H7 (cell line): ENCODE measurements at regions not wholly inside any gene's neighbourhood (a gene's known extent, or its start where the extent isn't known, plus 50 kb on each side); places are given as distances from the start of the nearest gene placed in this dataset.
"Not testable (repeated sequence)": the region's sequence is repeated elsewhere in the genome, so short reads cannot be mapped to it uniquely, and the experiment has no call there.

ENCODE experiments used
- DNase-seq: peaks from one replicate; pipeline ENCODE4 v3.0.0; 2012
- H3K27me3 ChIP-seq: 2 replicates; pipeline ENCODE4 v1.6.0; 2011; ENCODE audit warnings: mild to moderate bottlenecking, low read length; ENCODE audit not compliant: control insufficient read depth, insufficient read depth
- H3K36me3 ChIP-seq: replicated peaks from 2 replicates; pipeline ENCODE4 v1.5.1; 2011; ENCODE audit warnings: low read length; ENCODE audit not compliant: control insufficient read depth, insufficient read depth
- H3K4me3 ChIP-seq: 2 replicates; pipeline ENCODE4 v1.5.1; 2011; ENCODE audit warnings: low read depth, mild to moderate bottlenecking, control low read depth, low read length, moderate library complexity; ENCODE audit not compliant: insufficient read depth

DNA sequence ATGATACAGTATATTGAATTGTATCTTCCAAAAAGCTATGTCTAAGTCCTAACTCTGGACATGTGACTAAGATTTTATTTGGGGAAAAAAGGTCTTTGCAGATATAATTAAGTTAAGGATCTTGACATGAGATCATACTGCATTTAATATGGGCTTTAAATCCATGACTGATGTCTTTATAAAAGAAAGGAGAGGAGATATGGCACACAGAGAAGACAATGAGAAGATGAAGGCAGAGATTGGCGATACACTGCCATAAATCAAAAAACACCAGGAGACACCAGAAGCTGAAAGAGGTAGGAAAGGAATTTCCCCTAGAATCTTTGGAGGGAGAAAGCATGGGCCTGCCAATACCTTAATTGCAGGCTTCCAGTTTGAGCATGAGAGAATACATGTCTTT lies 1450.2 kb downstream of the HACE1 start:
- no peaks in the 10 kb centered on the region for H3K27me3 ChIP-seq
- H3K4me3 ChIP-seq = no peak overlapping the region
- DNase-seq = no peak
- H3K36me3 ChIP-seq = no peaks in the 10 kb centered on the region

DNA sequence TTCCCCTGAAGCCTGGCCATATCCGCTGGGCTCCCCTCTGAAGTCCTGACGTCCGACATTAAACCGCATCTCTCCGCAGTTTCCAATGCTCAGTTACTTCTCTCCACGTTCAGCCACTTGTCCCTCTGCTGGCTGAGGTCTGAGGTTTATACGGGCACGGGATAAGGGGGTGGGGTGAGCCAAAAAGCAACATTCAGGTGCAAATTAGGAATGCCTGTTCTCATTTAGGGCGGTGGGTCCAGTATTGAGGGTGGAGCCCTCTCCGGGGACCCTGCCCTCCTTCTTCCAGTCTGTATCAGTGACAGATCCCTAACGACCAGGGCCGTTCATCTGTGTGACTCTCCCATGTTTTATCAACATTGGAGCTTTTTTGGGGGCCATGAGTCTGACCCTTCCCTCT lies 1454.4 kb downstream of the HACE1 start:
- H3K36me3 ChIP-seq = no peaks in the 10 kb centered on the region
- peak overlapping the region; percentile 34; the same call in 1 of the 2 replicates for H3K4me3 ChIP-seq
- H3K27me3 ChIP-seq = no peaks in the 10 kb centered on the region
- no peak for DNase-seq

DNA sequence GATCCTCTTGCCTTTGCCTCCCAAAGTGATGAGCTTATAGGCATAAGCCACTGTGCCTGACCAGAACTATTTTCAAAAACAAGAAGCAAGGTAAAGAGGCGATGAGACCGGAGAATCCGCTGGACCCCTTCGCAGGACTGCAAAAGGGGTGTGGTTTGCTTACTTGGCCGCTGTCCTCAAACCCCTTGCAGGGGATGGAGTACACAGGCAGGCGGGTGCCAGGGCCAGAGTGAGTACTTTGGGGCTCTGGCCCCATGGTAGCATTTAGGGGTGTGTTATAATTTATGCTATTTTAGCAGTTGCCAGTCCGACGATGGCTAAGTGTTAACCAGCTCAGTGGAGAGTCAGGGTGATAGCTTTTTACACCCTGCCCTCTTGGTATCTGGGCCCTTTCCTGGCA lies 1454.9 kb downstream of the HACE1 start:
- DNase-seq = no peak
- H3K36me3 ChIP-seq = no peaks in the 10 kb centered on the region
- no peaks in the 10 kb centered on the region for H3K27me3 ChIP-seq
- peak overlapping the region; percentile 34; the same call in 1 of the 2 replicates for H3K4me3 ChIP-seq

DNA sequence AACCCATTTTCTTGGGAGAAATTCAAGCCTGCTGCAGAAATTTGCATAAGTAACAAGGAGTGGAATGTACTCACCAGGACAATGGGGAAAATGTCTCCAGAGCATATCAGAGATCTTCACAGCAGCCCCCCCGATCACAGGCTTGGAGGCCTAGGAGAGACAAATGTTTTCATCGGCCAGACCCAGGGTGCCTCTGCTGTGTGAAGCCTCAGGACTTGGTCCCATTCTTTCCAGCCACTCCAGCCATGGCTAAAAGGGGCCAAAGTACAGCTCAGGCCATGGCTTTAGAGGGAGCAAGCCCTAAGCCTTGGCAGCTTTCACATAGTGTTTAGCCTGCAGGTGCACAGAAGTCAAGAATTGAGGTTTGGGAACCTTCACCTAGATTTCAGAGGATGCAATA lies 1463.0 kb downstream of the HACE1 start:
- Histone ChIP-seq H3K27me3 (no peaks in the 10 kb centered on the region), H3K4me3 (no peak overlapping the region), H3K36me3 (no peaks in the 10 kb centered on the region)
- no peak for DNase-seq

DNA sequence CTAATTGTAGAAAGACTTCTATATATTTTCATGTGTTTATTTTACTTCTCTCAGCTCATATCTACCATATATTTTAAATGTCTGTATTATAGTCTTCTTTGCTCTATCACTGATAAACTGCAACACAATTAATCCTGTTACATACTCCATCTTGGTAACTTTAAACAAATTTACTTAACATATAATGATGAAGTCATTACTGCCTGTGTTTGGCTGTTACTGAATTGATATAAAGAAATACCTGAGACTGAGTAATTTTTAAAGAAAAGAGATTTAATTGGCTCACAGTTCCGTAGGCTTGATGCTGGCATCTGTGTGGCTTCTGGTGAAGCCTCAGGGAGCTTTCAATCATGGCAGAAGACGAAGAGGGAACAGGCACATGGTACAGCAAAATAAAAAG lies 1480.4 kb downstream of the HACE1 start:
- DNase-seq = no peak
- Histone ChIP-seq H3K27me3 (no peaks in the 10 kb centered on the region), H3K36me3 (no peaks in the 10 kb centered on the region), H3K4me3 (no peak overlapping the region)

DNA sequence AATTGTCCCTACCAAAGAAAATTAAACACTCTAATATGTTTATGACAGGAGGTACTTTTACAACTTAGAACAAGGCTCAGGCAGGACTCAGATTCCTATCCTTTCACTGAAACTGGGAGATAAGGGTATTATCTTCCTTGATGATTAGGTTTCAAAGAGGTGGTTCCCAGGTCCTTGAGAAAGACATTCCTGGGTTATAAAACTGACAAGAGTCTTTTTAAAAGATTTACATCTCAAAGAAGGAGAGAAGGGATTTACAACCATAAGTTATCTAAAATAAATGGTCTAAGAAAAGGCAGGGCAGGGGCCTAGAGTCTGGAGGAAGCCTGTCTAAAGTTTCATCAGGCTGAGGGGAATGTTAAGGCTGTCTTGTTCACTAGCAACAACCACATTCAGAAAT lies 1492.5 kb downstream of the HACE1 start:
- no peak for DNase-seq
- no peaks in the 10 kb centered on the region for H3K27me3 ChIP-seq
- H3K36me3 ChIP-seq = no peaks in the 10 kb centered on the region
- H3K4me3 ChIP-seq = no peak overlapping the region

DNA sequence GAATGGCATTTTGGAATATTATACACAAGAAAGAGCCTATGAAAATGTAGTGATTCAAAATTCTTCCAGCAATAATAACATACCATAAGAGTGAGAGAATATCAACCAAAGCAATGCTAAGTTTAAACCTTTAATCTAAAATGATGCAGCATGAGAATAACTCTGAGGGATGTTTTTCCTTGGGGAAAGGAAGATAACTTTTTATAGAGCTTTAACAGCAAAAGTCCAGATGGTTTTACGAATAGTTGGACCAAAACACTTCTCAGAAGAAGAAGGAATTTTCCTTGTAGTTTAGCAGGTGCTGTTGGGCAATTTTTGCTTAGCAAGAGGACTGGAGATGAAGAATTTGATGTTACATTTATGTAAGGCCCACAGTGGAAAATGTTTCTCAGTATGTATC lies 1503.2 kb downstream of the HACE1 start:
- Histone ChIP-seq H3K36me3 (no peaks in the 10 kb centered on the region), H3K4me3 (no peak overlapping the region), H3K27me3 (no peaks in the 10 kb centered on the region)
- DNase-seq = no peak

DNA sequence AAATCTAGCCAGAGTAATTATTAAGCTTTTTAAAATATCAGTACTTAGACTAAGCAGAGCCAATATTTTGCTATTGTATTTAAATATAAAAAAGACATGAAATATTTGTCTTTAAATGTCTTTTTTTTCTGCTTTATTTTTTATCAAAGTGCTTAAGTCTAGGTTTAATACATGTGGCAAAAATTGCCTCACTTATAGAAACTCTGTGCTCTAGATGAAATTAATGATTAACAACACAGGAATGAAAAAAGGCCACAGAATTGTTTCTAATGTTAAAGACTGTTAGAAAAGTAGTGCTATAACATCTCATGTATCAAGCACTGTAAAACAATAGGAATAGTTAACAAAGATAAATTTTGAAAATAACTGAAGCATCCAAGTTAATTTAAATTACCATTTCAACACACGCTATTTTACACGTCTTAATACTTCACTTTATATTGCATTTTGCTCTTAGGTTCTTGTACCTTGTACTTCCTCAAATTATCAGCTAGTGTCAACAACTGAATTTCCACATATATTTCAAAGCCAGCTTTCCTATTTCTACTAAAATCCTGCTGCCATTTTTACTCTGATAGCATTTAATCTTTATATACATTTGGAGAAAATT lies 1515.1 kb downstream of the HACE1 start:
- H3K4me3 ChIP-seq = no peak overlapping the region
- DNase-seq = no peak
- H3K36me3 ChIP-seq = no peaks in the 10 kb centered on the region
- no peaks in the 10 kb centered on the region for H3K27me3 ChIP-seq

DNA sequence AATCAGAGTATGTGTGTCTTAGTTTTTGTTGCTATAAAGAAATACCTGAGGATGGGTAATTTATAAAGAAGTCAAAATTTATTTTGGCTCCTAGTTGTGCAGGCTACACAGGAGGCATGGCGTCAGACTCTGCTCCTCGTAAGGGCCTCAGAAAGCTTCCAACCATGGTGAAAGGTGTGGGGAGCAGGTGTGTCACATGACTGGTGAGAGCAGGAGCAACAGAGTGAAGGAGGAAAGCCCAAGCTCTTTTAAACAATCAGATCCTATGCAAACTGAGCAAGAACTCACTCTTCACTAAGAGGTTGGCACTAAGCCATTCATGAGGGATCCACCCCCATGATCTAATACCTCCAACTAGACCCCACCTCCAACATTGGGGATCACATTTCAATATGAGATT lies 1524.3 kb downstream of the HACE1 start:
- DNase-seq = no peak
- Histone ChIP-seq H3K4me3 (no peak overlapping the region), H3K36me3 (no peaks in the 10 kb centered on the region), H3K27me3 (no peaks in the 10 kb centered on the region)

DNA sequence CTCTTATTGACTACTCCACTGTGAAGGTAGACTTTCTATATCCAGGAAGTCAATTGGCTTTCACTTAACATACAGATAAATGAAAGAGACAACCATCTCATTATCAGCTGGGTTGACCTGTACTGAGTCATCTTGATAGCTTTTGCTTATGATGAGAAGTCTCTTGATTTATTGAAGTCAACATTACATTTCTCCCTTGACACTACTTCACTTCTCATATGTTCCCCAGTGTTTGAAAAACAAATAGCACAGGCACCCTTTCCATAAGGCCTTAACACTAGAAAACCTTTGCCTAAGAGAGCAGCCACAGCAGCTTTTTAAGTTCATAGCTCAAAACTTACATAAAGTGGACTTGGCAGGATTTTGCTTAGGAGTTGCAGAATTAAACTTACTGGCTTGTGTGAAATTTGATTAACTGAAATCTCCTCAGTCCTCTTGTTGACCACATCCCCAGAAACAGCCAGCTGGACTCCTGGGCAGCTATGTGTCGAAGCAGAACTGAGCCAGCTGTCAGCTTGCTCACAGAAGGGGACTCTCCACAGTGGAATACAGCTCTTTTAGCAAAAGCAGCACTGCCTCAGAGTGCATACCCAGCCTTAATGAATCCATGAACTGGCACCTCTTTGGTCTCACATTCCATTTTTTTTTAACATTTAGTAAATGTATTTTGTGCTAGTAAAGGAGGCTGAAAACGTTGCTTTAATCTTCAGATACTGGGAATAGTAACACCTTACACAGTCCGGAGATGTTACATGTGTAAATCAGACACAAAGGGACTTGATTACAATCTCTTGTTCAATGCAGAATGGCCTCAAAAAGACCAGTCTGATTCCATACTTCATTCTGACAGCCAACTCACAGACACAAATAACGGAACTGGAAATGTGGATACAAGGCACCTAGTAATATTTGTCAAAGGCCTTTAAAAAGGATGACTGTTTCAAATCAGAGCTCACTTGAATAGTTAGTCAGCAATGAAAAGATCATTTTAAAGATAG lies 1532.7 kb downstream of the HACE1 start:
- no peak for DNase-seq
- no peaks in the 10 kb centered on the region for H3K36me3 ChIP-seq
- no peaks in the 10 kb centered on the region for H3K27me3 ChIP-seq
- H3K4me3 ChIP-seq = no peak overlapping the region

DNA sequence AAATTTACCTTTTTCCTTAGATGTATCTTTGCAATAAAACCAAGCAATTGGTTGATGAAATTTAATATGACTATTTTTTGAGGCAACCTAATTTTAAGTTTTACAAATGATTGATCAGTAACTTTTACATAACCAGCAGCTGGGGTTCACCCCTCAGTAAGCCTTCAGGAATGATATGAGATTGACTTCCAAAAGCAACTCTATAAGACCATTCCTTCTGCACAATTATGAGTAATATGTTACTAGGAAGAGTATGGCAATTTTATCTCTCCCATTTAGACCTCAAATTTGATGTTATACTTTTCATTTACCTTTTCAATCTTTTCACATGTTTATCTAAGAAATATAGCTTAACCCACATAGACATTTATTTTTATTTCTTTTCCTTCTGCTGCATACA lies 1546.3 kb downstream of the HACE1 start:
- Histone ChIP-seq H3K4me3 (no peak overlapping the region), H3K27me3 (no peaks in the 10 kb centered on the region), H3K36me3 (no peaks in the 10 kb centered on the region)
- DNase-seq = no peak

DNA sequence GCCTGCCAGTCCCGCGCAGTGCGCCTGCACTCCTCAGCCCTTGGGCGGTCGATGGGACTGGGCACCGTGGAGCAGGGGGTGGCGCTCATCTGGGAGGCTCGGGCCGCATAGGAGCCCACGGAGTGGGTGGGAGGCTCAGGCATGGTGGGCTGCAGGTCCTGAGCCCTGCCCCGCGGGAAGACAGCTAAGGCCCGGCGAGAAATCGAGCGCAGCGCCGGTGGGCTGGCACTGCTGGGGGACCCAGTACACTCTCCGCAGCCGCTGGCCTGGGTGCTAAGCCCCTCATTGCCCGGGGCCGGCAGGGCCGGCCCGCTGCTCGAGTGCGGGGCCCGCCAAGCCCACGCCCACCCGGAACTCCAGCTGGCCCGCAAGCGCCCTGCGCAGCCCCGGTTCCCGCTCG lies 1565.3 kb downstream of the HACE1 start:
- not testable (repeated sequence) for DNase-seq, H3K36me3 ChIP-seq, H3K27me3 ChIP-seq, H3K4me3 ChIP-seq

DNA sequence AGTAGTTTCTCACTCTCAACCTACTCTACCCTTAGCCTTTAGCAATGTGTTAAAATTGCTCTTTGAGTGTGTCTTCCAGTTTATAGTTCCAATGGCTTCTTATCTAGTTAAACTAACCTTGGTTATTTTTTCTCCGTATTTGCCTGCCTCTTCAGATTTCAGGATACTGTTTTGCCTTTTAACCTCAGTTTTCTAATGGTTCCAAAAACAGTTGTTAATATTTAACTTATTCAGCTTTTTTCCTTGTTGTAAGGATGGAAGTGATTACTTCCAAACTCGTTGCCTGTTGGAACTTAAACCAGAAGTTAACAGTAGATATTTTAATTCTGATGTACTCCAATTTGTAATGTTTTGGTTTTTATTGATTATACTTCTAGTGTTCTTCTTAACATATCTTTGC lies 1574.9 kb downstream of the HACE1 start:
- no peaks in the 10 kb centered on the region for H3K36me3 ChIP-seq
- DNase-seq = no peak
- H3K4me3 ChIP-seq = no peak overlapping the region
- H3K27me3 ChIP-seq = no peaks in the 10 kb centered on the region

DNA sequence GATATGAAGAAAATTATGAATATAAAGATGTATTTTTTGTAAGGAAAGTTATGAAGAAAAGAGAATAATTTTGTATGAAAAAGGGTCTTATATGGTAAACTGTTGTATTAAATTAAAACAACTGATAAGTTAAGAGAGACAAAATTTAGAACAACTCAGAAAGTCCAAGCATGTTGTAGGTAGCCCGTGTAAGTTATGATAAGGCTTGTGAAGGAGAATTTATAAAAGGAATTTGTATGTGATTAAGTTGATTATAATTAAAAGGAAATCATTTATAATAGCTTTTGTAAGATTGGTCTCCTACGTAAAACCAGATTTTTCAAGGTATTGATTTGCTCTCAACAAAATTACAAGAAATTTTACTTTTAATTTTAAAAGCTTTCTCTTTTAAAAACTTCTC lies 1579.3 kb downstream of the HACE1 start:
- Histone ChIP-seq H3K4me3 (no peak overlapping the region), H3K27me3 (no peaks in the 10 kb centered on the region), H3K36me3 (no peaks in the 10 kb centered on the region)
- no peak for DNase-seq

DNA sequence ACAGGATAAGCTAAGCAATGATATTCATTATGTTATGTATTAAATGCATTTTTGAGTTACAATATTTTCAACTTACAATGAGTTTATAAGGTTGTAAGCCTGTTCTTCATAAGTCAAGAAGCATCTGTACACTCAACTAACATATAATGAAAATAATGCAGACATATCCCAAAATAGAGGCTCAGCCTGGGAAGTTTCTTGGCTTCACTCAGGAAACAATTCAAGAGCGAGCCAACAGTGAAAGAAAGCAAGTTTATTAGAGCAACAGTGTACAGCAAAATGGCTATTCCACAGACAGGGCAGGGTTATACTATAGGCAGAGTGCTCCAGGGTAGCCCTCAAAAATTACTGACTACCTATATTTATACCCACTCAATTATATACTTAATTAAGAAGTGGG lies 1581.8 kb downstream of the HACE1 start:
- no peaks in the 10 kb centered on the region for H3K36me3 ChIP-seq
- no peaks in the 10 kb centered on the region for H3K27me3 ChIP-seq
- no peak overlapping the region for H3K4me3 ChIP-seq
- no peak for DNase-seq
